Stimulated activated CD8-positive, alpha-beta memory T cell treated with anti-CD3 and anti-CD28 coated beads, Interleukin-4, amount 100 ng/mL, for 48 hours (primary cell): ENCODE measurements at regions not wholly inside any gene's neighbourhood (a gene's known extent, or its start where the extent isn't known, plus 50 kb on each side); places are given as distances from the start of the nearest gene placed in this dataset.

ENCODE experiments used
- DNase-seq: peaks from one replicate; pipeline ENCODE4 v3.0.0-alpha.2; 2020

DNA sequence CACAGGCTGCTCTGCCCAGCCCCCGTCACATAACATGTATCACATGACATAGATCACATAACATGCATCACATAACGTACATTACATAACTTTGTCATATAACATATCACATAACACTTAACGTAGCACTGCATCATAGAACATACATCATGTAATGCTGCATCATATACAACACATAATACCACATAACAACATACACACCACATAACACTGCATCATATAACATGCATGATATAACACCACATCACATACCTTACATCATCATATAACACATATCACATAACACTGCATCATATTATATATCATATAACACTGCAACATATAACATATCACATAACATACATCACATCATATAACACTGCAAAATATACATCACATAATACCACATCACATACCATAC is 83.8 kb downstream of the AXIN2 start:
- DNase-seq, result no peak

DNA sequence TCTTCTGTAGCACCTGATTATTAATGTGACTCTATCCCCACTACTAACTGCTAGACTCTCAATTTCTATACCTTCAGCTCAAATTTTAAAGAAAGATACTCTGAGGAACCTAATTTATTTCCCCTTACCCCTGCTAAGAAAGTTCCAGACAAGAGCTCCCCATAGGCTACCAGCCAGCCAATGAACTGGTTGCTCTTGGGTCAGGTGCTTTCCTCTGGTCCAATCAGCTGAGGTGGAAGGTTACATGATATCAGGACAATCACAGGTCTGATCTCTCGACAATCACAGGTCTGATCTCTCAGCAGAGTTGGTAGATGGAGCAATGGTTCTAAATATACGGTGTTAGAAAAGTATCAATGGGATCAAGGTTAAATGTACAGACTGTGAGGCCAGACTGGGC is 86.8 kb downstream of the AXIN2 start:
- no peak for DNase-seq

GRCh38 chr17:65473985-65474384 is 87.5 kb downstream of the AXIN2 start:
- DNase-seq, result no peak

GRCh38 chr17:65473363-65473762 is 88.1 kb downstream of the AXIN2 start:
- DNase-seq, result no peak

GRCh38 chr17:65472666-65473309 is 88.7 kb downstream of the AXIN2 start:
- no peak for DNase-seq

- DNase-seq, result no peak
Observed at GRCh38 chr17:65470783-65471182, 90.7 kb downstream of the AXIN2 start.

DNA sequence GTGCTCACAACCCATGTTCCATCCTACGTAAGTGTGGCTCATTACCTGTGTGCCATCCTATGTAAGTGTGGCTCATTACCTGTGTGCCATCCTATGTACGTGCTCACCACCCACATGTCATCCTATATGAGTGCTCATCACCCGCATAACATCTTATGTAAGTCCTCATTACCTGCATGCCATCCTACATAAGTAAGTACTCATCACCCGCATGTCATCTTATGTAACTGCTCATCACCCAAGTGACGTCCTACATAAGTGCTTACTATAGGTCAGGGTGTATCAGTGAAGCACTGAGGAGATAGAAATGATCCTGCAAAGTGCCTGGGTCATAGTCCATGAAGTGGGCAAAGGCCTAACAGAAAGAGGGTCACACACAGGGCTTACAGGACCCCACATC is 93.1 kb downstream of the AXIN2 start:
- DNase-seq, result no peak

DNA sequence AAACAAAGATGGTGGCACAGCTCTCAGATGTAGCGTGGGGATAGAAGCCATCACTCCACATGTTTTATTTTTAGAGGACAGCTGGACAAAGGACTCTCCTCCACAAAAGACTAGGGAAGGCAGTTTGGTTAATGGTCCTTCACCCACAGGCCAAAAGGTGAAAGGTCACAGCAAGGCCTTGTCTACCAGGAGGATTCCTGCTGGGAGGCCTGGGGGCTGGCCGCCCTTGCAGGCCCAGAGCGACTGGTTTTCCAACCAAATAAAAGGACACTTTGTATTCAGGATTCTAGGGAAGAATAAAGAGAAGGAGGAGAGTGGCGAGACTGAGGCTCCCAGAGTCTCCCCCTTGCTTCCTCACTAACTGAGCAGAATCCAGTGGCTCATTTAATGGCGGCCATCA is 94.3 kb downstream of the AXIN2 start:
- DNase-seq, result no peak

DNA sequence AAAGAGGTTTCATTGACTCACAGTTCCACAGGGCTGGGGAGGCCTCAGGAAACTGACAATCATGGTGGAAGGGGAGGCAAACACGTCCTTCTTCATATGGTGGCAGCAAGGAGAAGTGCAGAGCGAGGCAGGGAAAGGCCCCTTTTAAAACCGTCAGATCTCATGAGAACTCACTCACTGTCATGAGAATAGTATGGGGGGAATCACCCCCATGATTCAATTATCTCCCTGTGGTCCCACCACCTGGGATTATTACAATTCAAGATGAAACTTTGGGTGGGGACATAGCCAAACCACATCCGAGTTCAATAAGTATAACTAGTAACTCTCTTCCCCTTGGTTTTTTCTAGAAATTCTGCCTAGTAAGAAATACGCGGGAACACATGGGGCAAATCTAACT is 94.9 kb downstream of the AXIN2 start:
- no peak for DNase-seq

GRCh38 chr17:65463242-65463641 is 98.2 kb downstream of the AXIN2 start:
- no peak for DNase-seq

- DNase-seq, result no peak
Observed at GRCh38 chr17:65459677-65460347, 101.6 kb downstream of the AXIN2 start.

- no peak for DNase-seq
Observed at GRCh38 chr17:65457635-65458257, 103.7 kb downstream of the AXIN2 start.

GRCh38 chr17:65457183-65457582 is 104.3 kb downstream of the AXIN2 start:
- no peak for DNase-seq

DNA sequence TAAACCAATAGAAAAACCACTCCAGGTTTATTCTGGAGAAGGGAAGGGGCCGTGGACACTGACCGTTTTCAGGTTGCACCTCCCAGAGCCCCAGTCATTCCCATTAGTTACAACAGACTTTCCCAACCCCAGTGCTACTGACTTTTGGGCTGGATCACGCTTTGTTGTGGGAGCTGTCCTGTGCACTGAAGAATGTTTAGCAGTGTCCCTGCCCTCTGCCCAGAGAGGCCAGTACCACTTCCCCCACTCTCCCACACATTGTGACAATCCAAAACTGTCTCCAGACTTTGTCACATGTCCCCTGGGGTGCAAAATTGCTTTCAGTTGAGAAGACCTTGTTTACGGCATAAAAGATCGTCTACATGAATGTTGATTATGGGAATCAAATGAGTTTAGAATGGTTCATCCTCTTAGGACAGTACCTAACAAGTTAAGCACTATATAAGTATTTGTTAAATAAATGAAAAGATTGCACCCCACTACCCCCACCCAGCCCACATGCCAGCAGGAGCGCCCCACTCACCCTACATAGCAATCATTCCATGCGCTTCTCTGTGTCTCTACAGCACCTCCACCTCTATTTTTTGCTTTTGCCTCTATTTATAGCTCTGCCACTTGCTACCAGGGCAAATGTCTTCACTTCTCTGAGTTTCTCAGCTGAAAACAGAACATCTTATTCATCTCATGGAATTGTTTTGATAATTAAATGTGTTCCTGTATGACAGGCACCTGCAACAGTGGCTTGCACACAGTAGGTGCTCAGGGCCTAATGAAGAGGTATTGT is 104.9 kb downstream of the AXIN2 start:
- DNase-seq, result no peak

DNA sequence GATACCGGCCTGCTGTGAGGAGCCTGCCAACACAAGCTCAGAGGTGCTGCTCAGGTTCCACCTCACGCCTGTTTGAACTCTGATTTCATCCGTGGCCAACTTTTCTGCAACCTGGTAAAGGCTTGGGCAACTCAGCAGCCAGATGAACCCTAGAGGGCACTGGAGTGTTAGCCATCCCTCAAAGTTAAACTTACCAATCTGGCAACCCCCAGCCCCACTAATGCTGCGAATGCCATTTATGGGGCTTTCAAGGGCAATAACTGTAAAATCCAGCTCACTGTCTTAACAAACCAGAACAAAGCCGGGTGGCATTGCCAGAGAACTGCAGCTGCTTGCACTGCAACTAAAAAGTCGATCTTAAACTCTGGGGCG is 105.5 kb downstream of the AXIN2 start:
- DNase-seq, result no peak

- no peak for DNase-seq
Observed at GRCh38 chr17:65455154-65455971, 106.1 kb downstream of the AXIN2 start.

DNA sequence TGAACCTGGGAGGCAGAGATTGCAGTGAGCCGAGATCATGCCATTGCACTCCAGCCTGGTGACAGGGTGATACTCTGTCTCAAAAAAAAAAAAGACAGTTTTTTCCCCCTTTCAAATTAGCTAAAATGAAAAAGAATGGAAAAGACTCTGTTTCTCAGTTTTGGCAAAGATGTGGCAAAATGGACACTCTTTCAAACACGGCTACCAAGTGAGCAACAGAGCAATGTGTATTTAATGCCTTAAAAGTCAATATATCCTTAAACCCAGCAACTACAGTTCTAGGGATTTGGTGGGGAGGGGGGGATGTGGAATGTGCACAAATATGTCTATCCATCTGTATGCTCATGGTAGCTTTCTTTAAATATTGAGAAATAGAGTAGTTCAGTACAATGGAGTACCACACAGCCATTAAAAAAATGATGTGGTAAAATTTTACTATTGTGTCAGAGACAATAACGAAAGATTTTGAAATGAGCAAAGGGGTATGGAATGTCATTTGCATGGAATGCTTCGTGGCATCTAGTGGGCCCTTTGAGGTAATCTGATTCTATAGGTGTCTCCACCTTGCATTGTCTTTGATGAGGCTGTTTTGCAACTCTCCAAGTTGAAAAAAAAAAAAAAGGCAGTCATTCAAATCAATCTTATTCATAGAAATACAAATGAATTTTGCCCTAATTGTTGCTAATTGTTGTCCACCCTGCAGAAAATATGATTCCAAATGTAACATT is 108.1 kb downstream of the AXIN2 start:
- no peak for DNase-seq

DNA sequence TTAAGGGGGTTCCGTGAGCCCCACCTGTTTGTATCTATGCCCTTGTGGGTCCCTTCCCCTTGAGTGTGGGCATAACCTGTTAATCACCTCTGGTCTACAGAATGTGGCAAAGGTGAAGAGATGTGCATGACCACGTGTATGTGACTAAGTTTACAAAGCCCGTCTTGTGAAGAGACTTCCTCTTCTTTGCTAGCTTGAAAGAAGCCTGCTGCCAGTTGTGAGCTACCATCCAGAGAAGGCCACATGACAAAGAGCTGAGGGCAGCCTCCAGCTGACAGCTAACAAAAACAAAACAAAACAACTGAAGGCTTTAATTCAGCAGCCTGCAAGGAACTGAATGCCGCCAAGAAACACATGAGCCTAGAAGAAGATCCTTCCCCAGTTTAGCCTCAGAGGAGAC is 112.0 kb downstream of the AXIN2 start:
- DNase-seq, result no peak

DNA sequence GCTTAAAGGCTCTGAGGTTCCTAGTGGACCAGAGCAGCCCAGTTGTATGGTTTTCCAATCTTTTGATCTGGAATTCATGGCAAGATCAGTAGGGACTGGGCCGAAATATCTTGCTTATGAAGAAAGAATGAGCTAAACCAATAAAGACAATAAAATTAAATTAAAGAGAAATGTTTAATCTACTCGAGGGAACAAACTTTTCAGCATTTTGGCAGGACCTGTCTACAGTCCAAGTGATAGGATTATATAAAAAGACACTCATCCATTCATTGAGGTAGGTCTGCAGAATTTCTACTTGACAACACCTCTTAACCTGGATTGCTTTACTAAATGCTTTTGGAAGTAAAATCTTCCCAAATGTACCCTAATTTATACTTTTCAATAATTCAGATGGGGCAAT is 113.6 kb downstream of the AXIN2 start:
- DNase-seq, result no peak

DNA sequence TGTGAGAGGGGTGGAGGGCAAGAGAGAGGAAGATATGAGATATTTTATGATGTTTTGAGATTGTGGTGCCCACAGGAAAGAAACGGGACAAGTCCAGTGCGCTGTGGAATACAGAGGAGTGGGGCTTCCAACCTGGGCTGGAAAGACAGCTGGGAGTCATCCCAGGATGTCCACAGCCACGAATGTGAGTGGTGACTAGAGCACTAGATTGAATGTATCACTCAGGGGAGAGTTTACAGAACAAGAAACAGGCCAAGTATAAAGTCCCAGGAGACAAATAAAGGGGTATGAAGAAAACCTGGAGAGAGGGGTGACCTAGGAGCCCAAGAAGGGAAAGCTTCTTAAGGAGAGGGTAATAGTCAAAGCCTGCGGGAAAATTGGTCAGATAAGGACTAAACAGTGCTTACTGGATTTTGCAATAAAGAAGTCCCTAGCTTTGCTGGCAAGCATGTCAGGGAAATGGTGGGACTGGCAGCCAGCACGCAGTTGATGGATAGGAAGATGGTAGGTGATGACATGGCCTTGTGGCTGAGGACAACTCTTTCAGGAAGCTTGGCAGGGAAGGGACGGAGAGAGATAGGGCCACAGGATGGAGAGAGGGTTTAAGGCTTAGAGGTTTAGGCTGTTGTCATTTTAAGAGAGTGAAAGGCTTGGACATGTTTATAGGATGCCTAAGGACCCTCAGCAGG is 114.5 kb downstream of the AXIN2 start:
- DNase-seq, result no peak

GRCh38 chr17:65446043-65446442 is 115.4 kb downstream of the AXIN2 start:
- no peak for DNase-seq

- DNase-seq, result no peak
Observed at GRCh38 chr17:65444049-65444448, 117.4 kb downstream of the AXIN2 start.
